ENCODE measurements at regions not wholly inside any gene's neighbourhood (a gene's known extent, or its start where the extent isn't known, plus 50 kb on each side); places are given as distances from the start of the nearest gene placed in this dataset.

DNA sequence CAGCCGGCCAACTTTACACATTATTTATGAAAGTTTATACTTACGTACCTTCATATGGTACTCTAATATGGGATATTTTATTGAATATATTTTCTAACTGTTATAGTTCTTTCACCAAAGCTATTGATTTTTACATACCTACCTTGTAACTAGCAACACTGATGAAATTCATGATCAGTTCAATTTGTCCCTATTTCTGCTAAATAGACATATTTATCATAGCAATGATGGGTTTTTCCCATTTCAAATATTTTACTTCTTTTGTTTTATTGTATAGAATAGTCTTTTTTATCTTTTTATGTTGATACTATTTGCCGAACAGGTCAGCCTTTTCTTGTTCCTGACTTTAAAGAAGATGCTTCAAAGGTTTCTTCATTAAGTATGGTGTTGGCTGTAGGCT, 59.0 kb upstream of the CTNND2 start:
- no peaks in the 10 kb centered on the region for H3K9me3 ChIP-seq
- DNase-seq = no peak
- no peaks in the 10 kb centered on the region for H3K36me3 ChIP-seq
- no peaks in the 10 kb centered on the region for H3K27me3 ChIP-seq
- TF ChIP-seq, protein P1, sequence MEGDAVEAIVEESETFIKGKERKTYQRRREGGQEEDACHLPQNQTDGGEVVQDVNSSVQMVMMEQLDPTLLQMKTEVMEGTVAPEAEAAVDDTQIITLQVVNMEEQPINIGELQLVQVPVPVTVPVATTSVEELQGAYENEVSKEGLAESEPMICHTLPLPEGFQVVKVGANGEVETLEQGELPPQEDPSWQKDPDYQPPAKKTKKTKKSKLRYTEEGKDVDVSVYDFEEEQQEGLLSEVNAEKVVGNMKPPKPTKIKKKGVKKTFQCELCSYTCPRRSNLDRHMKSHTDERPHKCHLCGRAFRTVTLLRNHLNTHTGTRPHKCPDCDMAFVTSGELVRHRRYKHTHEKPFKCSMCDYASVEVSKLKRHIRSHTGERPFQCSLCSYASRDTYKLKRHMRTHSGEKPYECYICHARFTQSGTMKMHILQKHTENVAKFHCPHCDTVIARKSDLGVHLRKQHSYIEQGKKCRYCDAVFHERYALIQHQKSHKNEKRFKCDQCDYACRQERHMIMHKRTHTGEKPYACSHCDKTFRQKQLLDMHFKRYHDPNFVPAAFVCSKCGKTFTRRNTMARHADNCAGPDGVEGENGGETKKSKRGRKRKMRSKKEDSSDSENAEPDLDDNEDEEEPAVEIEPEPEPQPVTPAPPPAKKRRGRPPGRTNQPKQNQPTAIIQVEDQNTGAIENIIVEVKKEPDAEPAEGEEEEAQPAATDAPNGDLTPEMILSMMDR (IDR thresholded peaks at IDR 0.05) = no peak
- no peak for TF ChIP-seq POLR2A (IDR thresholded peaks at IDR 0.05)
- no peak overlapping the region for H3K4me3 ChIP-seq
- H3K4me1 ChIP-seq = no peaks in the 10 kb centered on the region
- no peak overlapping the region for H3K27ac ChIP-seq

DNA sequence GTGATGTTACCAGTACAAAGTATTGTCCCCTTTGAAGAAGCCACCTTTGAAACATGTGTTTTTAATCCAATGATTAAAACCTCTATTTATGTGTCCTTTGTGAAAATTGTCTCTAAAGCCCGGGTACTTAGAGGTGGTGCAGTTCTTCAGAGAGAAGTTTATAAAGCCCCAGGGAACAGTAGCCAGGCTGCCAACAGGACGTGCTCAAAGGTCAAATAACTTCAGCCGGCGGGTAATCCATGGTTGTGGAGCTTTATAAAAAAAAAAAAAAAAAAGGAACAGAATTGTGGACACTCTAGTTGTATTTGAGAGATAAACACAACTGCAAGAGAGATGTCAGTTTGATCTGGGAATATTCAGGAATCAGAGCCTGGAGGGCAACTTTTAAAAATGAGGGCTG, 57.9 kb upstream of the CTNND2 start:
- TF ChIP-seq POLR2A (IDR thresholded peaks at IDR 0.05) = no peak
- TF ChIP-seq, protein P1 (IDR thresholded peaks at IDR 0.05) = no peak
- Histone ChIP-seq H3K27ac (no peak overlapping the region), H3K9me3 (no peaks in the 10 kb centered on the region), H3K4me1 (no peaks in the 10 kb centered on the region), H3K4me3 (no peak overlapping the region), H3K36me3 (no peaks in the 10 kb centered on the region), H3K27me3 (no peaks in the 10 kb centered on the region)
- DNase-seq = no peak

DNA sequence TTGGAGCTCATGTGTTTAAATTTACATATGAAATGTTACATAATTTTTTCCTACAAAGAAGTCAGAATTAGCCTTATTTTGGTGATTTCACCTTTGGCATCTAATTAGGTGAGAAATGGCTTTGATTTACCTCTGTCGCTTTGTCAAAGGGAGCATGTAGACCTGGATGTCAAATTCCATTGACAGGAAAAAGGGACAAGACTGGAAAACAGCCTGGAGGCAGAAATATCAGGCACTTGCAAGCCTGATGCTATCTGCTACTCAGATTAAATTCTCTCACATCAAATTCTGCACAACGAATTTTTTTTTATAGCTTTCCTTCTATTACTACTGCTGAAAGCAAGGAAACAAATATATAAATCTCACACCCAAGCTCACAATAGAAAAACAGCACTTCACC, 54.1 kb upstream of the CTNND2 start:
- TF ChIP-seq, protein P1 (IDR thresholded peaks at IDR 0.05) = no peak
- no peak for TF ChIP-seq POLR2A (IDR thresholded peaks at IDR 0.05)
- Histone ChIP-seq H3K4me3 (no peak overlapping the region), H3K9me3 (no peaks in the 10 kb centered on the region), H3K27ac (no peak overlapping the region), H3K36me3 (no peaks in the 10 kb centered on the region), H3K4me1 (no peaks in the 10 kb centered on the region), H3K27me3 (no peaks in the 10 kb centered on the region)
- no peak for DNase-seq

DNA sequence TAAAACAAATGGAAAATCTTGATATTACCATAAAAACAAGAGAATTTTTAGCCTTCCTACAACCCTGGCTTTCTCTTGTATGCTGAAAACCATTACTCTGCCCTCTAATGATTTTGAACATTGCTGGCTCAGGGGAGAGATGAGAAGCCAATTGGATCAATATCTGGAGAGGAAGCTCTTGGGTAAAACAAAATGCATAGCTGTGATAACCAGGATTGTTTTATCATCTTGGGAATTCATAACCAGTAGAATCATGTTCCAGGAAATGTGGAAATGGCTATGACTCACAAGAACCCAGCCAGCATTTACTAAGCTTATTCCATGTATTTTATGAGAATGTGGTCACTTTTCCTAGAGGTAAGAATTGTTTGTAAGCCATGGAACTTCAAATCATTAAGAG, 51.1 kb upstream of the CTNND2 start:
- Histone ChIP-seq H3K4me3 (no peak overlapping the region), H3K27ac (no peak overlapping the region)

More for the DNA sequence above, 51.1 kb upstream of the CTNND2 start:
- Histone ChIP-seq H3K27me3 (no peaks in the 10 kb centered on the region), H3K9me3 (no peaks in the 10 kb centered on the region), H3K4me1 (no peaks in the 10 kb centered on the region), H3K36me3 (no peaks in the 10 kb centered on the region)
- DNase-seq = no peak
- no peak for TF ChIP-seq POLR2A (IDR thresholded peaks at IDR 0.05)
- TF ChIP-seq, protein P1 (IDR thresholded peaks at IDR 0.05) = no peak

Small RNA genes in the stretch of these regions (small RNA-seq; reads per million reads assigned to genes)
- 0 reads per million in 2 donors for gene RNU6-679P

Data from Peyer's patch (tissue), 4 donors.